NCI-H526 (cell line): ENCODE measurements at regions not wholly inside any gene's neighbourhood (a gene's known extent, or its start where the extent isn't known, plus 50 kb on each side); places are given as distances from the start of the nearest gene placed in this dataset.
"Not testable (repeated sequence)": the region's sequence is repeated elsewhere in the genome, so short reads cannot be mapped to it uniquely, and the experiment has no call there.

Experiments
- DNase-seq, 2 experiments: peaks; one replicate each; lab custom pipeline; 2025; lab: John Stamatoyannopoulos, UW

DNA sequence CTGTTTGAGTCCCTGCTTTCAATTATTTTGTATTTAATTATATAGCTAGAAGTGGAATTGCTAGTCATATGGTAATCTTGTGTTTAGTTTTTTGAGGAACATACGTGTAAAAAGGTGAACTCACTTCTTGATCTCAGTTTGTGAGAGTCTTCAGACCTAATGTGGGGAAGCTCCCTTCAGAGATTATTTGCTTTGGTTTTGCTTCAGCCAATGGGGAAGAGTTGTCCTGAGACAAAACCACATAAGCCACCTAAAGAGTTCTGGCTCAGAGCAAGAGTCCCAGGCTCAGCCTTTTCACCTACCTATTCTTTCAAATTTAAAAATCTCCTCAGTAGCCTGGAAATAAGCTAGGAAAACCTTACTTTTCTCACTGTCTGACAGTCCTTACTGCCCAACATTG is 138.4 kb downstream of the UCK2 start:
- no peak for DNase-seq

DNA sequence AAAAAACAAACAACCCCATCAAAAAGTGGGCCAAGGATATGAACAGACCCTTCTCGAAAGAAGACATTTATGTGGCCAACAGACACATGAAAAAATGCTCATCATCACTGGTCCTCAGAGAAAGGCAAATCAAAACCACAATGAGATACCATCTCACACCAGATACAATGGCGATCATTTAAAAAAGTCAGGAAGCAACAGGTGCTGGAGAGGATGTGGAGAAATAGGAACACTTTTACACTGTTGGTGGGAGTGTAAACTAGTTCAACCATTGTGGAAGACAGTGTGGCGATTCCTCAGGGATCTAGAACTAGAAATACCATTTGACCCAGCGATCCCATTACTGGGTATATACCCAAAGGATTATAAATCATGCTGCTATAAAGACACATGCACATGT is 142.0 kb downstream of the UCK2 start:
- not testable (repeated sequence) for DNase-seq

GRCh38 chr1:165974598-165975131 is 147.3 kb downstream of the UCK2 start:
- DNase-seq = no peak

DNA sequence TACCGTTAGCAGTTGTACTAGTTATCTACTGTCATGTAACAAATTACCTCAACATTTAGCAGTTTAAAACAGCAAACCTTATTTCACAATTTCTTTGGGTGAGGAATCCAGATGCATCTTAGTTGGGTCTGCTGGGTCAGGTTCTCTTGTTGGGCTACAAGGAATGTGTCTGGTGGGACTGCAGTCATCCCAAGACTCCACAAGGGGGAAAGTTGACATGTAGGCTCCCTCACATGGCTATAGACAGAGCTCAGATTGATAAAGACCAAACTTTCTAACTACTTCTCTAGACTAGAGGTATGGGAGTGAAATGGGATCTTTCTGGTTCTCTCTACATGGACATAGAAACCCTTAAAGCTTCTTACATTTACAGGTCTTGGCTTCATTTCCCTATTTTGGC is 160.9 kb downstream of the UCK2 start:
- no peak for DNase-seq

- DNase-seq = no peak
Observed at GRCh38 chr1:165988817-165989216, 161.4 kb downstream of the UCK2 start.

DNA sequence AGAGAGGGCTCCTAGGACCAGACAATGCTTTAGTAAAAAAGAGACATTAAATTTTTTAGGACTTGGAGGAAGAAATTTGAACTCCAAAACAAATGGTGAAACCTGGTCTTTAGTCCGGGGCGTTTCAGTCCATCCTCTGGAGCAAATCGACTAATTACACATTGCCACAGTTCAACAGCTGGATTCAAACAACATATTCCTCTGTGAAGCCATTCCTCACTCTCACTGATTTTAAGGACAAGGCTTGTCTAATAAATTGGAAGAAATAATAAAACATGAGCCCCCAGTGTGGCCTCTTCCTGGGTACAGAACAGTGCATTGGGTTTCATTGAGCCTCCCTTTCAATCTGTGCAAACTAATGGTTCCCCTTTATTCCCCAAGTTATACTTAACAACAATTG is 165.1 kb downstream of the UCK2 start:
- DNase-seq = no peak

GRCh38 chr1:165994107-165994506 is 166.7 kb downstream of the UCK2 start:
- peak; percentile 61 to 62 for DNase-seq

DNA sequence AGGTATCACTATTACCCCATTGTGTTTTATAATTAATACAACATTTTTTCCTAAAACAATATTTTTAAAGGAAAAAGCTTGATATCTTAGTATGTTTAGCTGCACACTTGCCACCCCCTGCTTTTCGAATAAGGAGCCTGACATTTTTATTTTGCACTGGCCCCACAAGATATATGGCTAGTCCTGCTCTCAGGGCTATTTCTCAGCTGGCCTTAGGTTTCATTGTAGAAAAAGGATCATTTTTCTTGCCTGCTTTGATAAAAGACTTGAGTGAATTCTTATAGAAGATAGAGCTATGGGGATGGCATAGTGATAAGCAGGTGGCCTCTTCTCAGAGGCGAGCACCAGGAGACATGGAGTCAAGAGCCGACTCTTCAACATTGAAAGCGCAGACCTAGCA is 167.0 kb downstream of the FAM78B start:
- no peak for DNase-seq

GRCh38 chr1:166007176-166007575 is 159.6 kb downstream of the FAM78B start:
- no peak for DNase-seq

GRCh38 chr1:166013232-166013631 is 153.6 kb downstream of the FAM78B start:
- DNase-seq = no peak

- no peak for DNase-seq
Observed at GRCh38 chr1:166017395-166017794, 149.4 kb downstream of the FAM78B start.
